OCI-LY1 (cell line): ENCODE measurements at regions not wholly inside any gene's neighbourhood (a gene's known extent, or its start where the extent isn't known, plus 50 kb on each side); places are given as distances from the start of the nearest gene placed in this dataset.

ENCODE experiments used
- H2AFZ ChIP-seq: fragments of 200-600 bp; sonication (generic), shearing (Covaris generic); 2 replicates; pipeline ENCODE4 v1.6.0; 2014; ENCODE audit warnings: antibody characterized with exemption, mild to moderate bottlenecking, low read length
- H3F3A ChIP-seq: fragments of 200-600 bp; sonication (generic), shearing (Covaris generic); 2 replicates; pipeline ENCODE4 v1.6.0; 2014; ENCODE audit warnings: mild to moderate bottlenecking, antibody characterized with exemption, low read length, moderate library complexity; ENCODE audit not compliant: insufficient read depth
- H3K27ac ChIP-seq: fragments of 200-600 bp; sonication (generic); 2 replicates; pipeline ENCODE4 v1.5.1; 2014; ENCODE audit warnings: low read length, mixed run types, mild to moderate bottlenecking, low read depth; ENCODE audit not compliant: poor library complexity, severe bottlenecking
- H3K27me3 ChIP-seq: fragments of 200-600 bp; sonication (generic); 2 replicates; pipeline ENCODE4 v1.6.0; 2014; ENCODE audit warnings: antibody characterized with exemption, mild to moderate bottlenecking, low read length, moderate library complexity; ENCODE audit not compliant: insufficient read depth
- H3K36me3 ChIP-seq: fragments of 200-600 bp; sonication (generic); 2 replicates; pipeline ENCODE4 v1.6.1; 2014; ENCODE audit warnings: mild to moderate bottlenecking, antibody characterized with exemption, low read length, moderate library complexity, mixed read lengths; ENCODE audit not compliant: insufficient read depth
- H3K4me1 ChIP-seq: fragments of 200-600 bp; sonication (generic); 2 replicates; pipeline ENCODE4 v1.5.1; 2014; ENCODE audit warnings: mild to moderate bottlenecking, low read length, moderate library complexity; ENCODE audit not compliant: insufficient read depth, severe bottlenecking
- H3K4me2 ChIP-seq: fragments of 200-600 bp; sonication (generic), shearing (Covaris generic); 2 replicates; pipeline ENCODE4 v1.6.1; 2014; ENCODE audit warnings: low read length
- H3K4me3 ChIP-seq: fragments of 200-600 bp; sonication (generic); 2 replicates; pipeline ENCODE4 v1.5.1; 2014; ENCODE audit warnings: low read length, low read depth, mild to moderate bottlenecking, mixed read lengths; ENCODE audit not compliant: poor library complexity, severe bottlenecking
- H3K79me2 ChIP-seq: fragments of 200-600 bp; shearing (Covaris generic); 2 replicates; pipeline ENCODE4 v1.6.1; 2016; ENCODE audit warnings: mixed run types, low read length, mixed read lengths; ENCODE audit not compliant: insufficient read depth
- H3K9ac ChIP-seq: fragments of 200-600 bp; sonication (generic), shearing (Covaris generic); 2 replicates; pipeline ENCODE4 v1.6.1; 2014; ENCODE audit warnings: mild to moderate bottlenecking, low read length, mixed read lengths
- H3K9me2 ChIP-seq: fragments of 200-600 bp; sonication (generic), shearing (Covaris generic); 2 replicates; pipeline ENCODE4 v1.6.1; 2014; ENCODE audit warnings: low read depth, mild to moderate bottlenecking, low read length, mixed read lengths
- H3K9me3 ChIP-seq: fragments of 200-600 bp; shearing (Covaris generic); 2 replicates; pipeline ENCODE4 v1.6.1; 2014; ENCODE audit warnings: low read length, mixed read lengths
- H4K20me1 ChIP-seq: fragments of 200-600 bp; sonication (generic), shearing (Covaris generic); 2 replicates; pipeline ENCODE4 v1.6.0; 2016; ENCODE audit warnings: mild to moderate bottlenecking, low read length; ENCODE audit not compliant: insufficient read depth
- EZH2 ChIP-seq: fragments of 200-600 bp; sonication (generic), shearing (Covaris generic); IDR thresholded peaks from 2 replicates; pipeline ENCODE4 v1.8.0; 2017; ENCODE audit warnings: borderline replicate concordance, mixed run types, mild to moderate bottlenecking, antibody characterized with exemption, low read length, moderate library complexity, mixed read lengths
- TF ChIP-seq, protein P1 (sequence below): fragments of 200-600 bp; sonication (generic), shearing (Covaris generic); IDR thresholded peaks from 2 replicates; pipeline ENCODE4 v1.5.1; 2017; ENCODE audit warnings: mild to moderate bottlenecking, antibody characterized with exemption, low read length, moderate library complexity, mixed read lengths

DNA sequence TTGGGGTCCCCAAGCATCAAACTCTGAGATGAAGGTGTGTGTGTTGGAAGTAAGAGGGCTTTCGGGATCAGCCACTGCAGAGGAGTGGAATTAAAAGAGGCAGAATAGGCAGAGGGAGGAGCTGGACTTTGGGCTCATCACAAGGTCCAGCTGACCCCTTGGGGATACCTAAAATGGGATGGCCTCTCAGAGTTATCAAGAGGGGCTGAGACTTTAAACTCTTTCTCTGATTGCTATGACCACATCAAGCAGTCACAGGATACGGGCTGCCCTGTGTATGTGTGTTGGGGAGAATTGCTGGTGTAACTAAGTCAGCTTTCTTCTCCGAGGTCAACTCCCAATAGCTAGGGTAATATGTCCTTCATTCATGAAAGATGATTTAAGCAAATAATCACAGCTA, 127.7 kb upstream of the SLC14A2 start:
- Histone ChIP-seq H3K79me2 (no peaks in the 10 kb centered on the region), H3K9ac (no peak overlapping the region), H3K9me2 (no peaks in the 10 kb centered on the region), H2AFZ (no peak overlapping the region), H3K4me3 (no peak overlapping the region), H4K20me1 (no peaks in the 10 kb centered on the region), H3K27ac (no peak overlapping the region), H3K4me1 (no peaks in the 10 kb centered on the region), H3K36me3 (no peaks in the 10 kb centered on the region), H3K9me3 (no peaks in the 10 kb centered on the region), H3F3A (no peaks in the 10 kb centered on the region), H3K4me2 (no peak overlapping the region), H3K27me3 (peaks cover 7% of the 10 kb centered on the region; the same call in 1 of the 2 replicates)
- TF ChIP-seq EZH2, result no peak
- TF ChIP-seq, protein P1, sequence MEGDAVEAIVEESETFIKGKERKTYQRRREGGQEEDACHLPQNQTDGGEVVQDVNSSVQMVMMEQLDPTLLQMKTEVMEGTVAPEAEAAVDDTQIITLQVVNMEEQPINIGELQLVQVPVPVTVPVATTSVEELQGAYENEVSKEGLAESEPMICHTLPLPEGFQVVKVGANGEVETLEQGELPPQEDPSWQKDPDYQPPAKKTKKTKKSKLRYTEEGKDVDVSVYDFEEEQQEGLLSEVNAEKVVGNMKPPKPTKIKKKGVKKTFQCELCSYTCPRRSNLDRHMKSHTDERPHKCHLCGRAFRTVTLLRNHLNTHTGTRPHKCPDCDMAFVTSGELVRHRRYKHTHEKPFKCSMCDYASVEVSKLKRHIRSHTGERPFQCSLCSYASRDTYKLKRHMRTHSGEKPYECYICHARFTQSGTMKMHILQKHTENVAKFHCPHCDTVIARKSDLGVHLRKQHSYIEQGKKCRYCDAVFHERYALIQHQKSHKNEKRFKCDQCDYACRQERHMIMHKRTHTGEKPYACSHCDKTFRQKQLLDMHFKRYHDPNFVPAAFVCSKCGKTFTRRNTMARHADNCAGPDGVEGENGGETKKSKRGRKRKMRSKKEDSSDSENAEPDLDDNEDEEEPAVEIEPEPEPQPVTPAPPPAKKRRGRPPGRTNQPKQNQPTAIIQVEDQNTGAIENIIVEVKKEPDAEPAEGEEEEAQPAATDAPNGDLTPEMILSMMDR, result no peak

DNA sequence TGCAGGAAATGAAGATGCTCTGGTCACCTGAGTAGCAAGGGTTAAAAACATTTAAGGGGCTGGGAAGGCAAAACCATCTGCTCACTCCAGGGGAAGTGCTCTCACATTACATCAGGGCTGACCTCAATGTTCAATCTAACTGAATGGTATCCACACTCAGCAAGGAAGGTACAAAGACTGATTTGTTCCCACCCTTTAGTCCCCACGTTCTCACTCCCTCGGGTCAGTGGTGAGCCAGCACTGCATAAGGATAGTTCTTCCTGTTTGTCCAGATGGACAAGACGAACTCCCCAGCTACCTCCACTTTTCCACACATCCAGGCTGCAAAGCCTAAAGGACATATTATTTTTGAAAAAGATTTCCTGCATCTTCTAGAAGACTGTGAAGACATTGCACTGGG, 126.6 kb upstream of the SLC14A2 start:
- TF ChIP-seq, protein P1, result no peak
- TF ChIP-seq EZH2, result no peak
- no peaks in the 10 kb centered on the region for H3K9me3 ChIP-seq

DNA sequence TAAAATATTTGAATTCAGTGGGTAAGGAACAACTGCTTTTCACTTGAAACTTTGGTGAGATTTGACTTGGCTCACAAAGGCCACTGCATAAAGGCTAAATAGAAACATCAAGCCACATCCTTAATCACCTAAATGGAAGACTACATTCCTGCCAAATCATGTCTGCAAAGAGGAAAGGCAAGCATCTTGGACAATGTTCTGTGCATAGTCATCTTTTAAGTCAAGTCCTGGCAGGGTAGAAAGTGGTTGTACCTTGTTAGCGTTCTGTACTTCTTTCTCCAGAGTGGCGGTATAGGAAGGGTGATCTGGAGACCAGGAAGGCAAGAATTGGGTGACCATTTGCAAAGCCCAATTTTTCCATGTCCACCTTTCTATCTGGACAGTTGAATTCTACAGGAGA, 121.4 kb upstream of the SLC14A2 start:
- no peak overlapping the region for H2AFZ ChIP-seq
- H4K20me1 ChIP-seq, result no peaks in the 10 kb centered on the region
- H3K9ac ChIP-seq, result no peak overlapping the region
- H3K9me2 ChIP-seq, result no peaks in the 10 kb centered on the region
- no peaks in the 10 kb centered on the region for H3K4me1 ChIP-seq
- H3F3A ChIP-seq, result no peaks in the 10 kb centered on the region
- no peaks in the 10 kb centered on the region; the same call in 1 of the 2 replicates for H3K27me3 ChIP-seq
- no peaks in the 10 kb centered on the region for H3K79me2 ChIP-seq
- H3K27ac ChIP-seq, result no peak overlapping the region
- TF ChIP-seq, protein P1, result no peak
- no peak for TF ChIP-seq EZH2
- H3K36me3 ChIP-seq, result no peaks in the 10 kb centered on the region
- H3K9me3 ChIP-seq, result no peaks in the 10 kb centered on the region
- H3K4me2 ChIP-seq, result no peak overlapping the region
- no peak overlapping the region for H3K4me3 ChIP-seq

More for the DNA sequence above, 126.6 kb upstream of the SLC14A2 start:
- Histone ChIP-seq H3K36me3 (no peaks in the 10 kb centered on the region), H3K79me2 (no peaks in the 10 kb centered on the region), H3K9me2 (no peaks in the 10 kb centered on the region), H3K27ac (no peak overlapping the region), H3K4me3 (no peak overlapping the region), H2AFZ (no peak overlapping the region), H3K4me1 (no peaks in the 10 kb centered on the region), H3F3A (no peaks in the 10 kb centered on the region), H4K20me1 (no peaks in the 10 kb centered on the region), H3K9ac (no peak overlapping the region), H3K27me3 (peaks cover 7% of the 10 kb centered on the region; the same call in 1 of the 2 replicates), H3K4me2 (no peak overlapping the region)
